ENCODE measurements at regions not wholly inside any gene's neighbourhood (a gene's known extent, or its start where the extent isn't known, plus 50 kb on each side); places are given as distances from the start of the nearest gene placed in this dataset.

- DNase-seq = no peak
These were observed 82.4 kb upstream of the MBNL2 start for GRCh38 chr13:97139691-97140090.

- no peak for DNase-seq
These were observed 82.0 kb upstream of the MBNL2 start for GRCh38 chr13:97140131-97140530.

GRCh38 chr13:97140611-97141010 is 81.5 kb upstream of the MBNL2 start:
- no peak for DNase-seq

- DNase-seq = no peak
These were observed 81.0 kb upstream of the MBNL2 start for GRCh38 chr13:97141097-97141496.

- DNase-seq = no peak
These were observed 80.5 kb upstream of the MBNL2 start for GRCh38 chr13:97141564-97142005.

- no peak for DNase-seq
These were observed 79.7 kb upstream of the MBNL2 start for GRCh38 chr13:97142452-97142851.

- DNase-seq = no peak
These were observed 77.1 kb upstream of the MBNL2 start for GRCh38 chr13:97145057-97145456.

GRCh38 chr13:97148894-97149293 is 73.2 kb upstream of the MBNL2 start:
- DNase-seq = no peak

- no peak for DNase-seq
These were observed 61.7 kb upstream of the MBNL2 start for GRCh38 chr13:97160421-97160820.

- DNase-seq = no peak
These were observed 60.4 kb upstream of the MBNL2 start for GRCh38 chr13:97161582-97162231.

GRCh38 chr13:97165502-97166425 is 56.4 kb upstream of the MBNL2 start:
- DNase-seq = no peak

GRCh38 chr13:97171136-97171535 is 51.0 kb upstream of the MBNL2 start:
- DNase-seq = no peak

Measured in DMS79 treated with DMSO at 0.1 percent for 48 hours (cell line).